ENCODE measurements at regions not wholly inside any gene's neighbourhood (a gene's known extent, or its start where the extent isn't known, plus 50 kb on each side); places are given as distances from the start of the nearest gene placed in this dataset.

DNA sequence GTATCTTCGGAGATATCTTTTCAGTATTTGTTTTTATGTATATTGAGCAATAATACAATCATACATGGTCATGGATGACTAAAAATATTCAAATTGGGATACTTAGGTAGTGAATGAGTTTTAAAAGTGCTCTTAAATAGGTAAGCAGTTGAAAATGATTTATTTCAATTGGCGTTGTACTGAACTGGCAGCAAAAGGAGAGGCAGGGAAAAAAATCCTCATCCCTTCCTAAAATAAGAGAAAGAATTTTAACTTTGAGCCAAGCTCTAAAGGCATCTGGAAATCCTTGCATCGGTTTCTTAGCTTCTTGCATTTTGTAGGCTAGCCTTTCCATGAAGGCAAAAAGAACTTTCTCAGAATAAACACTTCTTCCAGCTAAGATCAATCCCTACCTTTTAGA is 125.2 kb downstream of the MGST1 start:
- no peaks in the 10 kb centered on the region for H3K79me2 ChIP-seq (ENCODE audit: insufficient read depth, low read length)
- no peaks in the 10 kb centered on the region for H3F3A ChIP-seq (ENCODE audit: insufficient read depth, low read length)
- no peak overlapping the region for H3K27ac ChIP-seq (ENCODE audit: low read depth, low read length, poor library complexity, severe bottlenecking)
- H3K9me2 ChIP-seq (ENCODE audit: low read depth, low read length): no peaks in the 10 kb centered on the region
- no peaks in the 10 kb centered on the region for H3K27me3 ChIP-seq (ENCODE audit: insufficient read depth, low read length)
- TF ChIP-seq EZH2 (IDR thresholded peaks at IDR 0.05; ENCODE audit: borderline replicate concordance, low read length): no peak
- TF ChIP-seq, protein P1, sequence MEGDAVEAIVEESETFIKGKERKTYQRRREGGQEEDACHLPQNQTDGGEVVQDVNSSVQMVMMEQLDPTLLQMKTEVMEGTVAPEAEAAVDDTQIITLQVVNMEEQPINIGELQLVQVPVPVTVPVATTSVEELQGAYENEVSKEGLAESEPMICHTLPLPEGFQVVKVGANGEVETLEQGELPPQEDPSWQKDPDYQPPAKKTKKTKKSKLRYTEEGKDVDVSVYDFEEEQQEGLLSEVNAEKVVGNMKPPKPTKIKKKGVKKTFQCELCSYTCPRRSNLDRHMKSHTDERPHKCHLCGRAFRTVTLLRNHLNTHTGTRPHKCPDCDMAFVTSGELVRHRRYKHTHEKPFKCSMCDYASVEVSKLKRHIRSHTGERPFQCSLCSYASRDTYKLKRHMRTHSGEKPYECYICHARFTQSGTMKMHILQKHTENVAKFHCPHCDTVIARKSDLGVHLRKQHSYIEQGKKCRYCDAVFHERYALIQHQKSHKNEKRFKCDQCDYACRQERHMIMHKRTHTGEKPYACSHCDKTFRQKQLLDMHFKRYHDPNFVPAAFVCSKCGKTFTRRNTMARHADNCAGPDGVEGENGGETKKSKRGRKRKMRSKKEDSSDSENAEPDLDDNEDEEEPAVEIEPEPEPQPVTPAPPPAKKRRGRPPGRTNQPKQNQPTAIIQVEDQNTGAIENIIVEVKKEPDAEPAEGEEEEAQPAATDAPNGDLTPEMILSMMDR (IDR thresholded peaks at IDR 0.05; ENCODE audit: low read length): no peak
- no peaks in the 10 kb centered on the region for H3K36me3 ChIP-seq (ENCODE audit: insufficient read depth, low read length)
- no peak overlapping the region for H2AFZ ChIP-seq (ENCODE audit: low read length)
- no peaks in the 10 kb centered on the region for H3K9me3 ChIP-seq (ENCODE audit: low read length)
- H4K20me1 ChIP-seq (ENCODE audit: insufficient read depth, low read length): no peaks in the 10 kb centered on the region
- H3K4me2 ChIP-seq (ENCODE audit: low read length): no peak overlapping the region
- no peak overlapping the region for H3K9ac ChIP-seq (ENCODE audit: low read length)
- no peak overlapping the region for H3K4me3 ChIP-seq (ENCODE audit: low read depth, low read length, poor library complexity, severe bottlenecking)
- no peaks in the 10 kb centered on the region for H3K4me1 ChIP-seq (ENCODE audit: insufficient read depth, low read length, severe bottlenecking)

DNA sequence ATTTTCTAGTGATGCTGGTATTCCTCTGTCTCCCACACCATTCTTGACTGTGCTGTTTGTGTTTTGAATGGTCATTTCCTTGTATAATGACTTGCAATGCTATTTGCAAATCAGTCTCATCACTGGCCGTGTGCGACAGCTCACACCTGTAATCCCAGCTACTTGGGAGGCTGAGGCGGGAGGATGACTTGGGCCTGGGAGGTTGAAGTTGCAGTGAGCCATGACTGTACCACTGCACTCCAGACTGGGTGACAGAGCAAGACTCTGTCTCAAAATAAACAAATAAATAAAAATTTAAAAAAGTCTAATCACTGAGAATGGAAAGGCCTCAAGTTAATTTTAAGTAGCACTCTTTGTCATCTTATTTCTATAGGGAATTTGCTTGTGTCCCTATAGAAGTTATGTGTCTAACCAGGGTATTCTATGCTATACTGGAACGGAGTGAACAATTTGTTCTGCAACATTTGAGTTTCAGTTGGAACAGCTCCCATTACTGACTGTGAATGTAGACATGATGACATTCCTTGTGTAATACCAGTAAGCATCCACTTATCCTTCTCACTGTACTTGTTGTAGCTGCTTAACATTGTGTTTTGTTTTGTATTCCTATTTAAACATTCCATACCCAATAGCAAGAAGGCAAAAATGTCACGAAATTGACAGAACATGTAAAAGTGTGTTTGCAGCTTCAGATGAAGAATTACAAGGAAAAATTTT is 126.3 kb downstream of the MGST1 start:
- Histone ChIP-seq H3K4me1 (ENCODE audit: insufficient read depth, low read length, severe bottlenecking) (no peaks in the 10 kb centered on the region), H3K79me2 (ENCODE audit: insufficient read depth, low read length) (no peaks in the 10 kb centered on the region), H3K4me3 (ENCODE audit: low read depth, low read length, poor library complexity, severe bottlenecking) (no peak overlapping the region), H3K27ac (ENCODE audit: low read depth, low read length, poor library complexity, severe bottlenecking) (no peak overlapping the region), H2AFZ (ENCODE audit: low read length) (no peak overlapping the region), H3K4me2 (ENCODE audit: low read length) (no peak overlapping the region), H3K9ac (ENCODE audit: low read length) (no peak overlapping the region), H3K9me2 (ENCODE audit: low read depth, low read length) (no peaks in the 10 kb centered on the region), H3K36me3 (ENCODE audit: insufficient read depth, low read length) (no peaks in the 10 kb centered on the region), H3K27me3 (ENCODE audit: insufficient read depth, low read length) (no peaks in the 10 kb centered on the region), H3K9me3 (ENCODE audit: low read length) (no peaks in the 10 kb centered on the region), H4K20me1 (ENCODE audit: insufficient read depth, low read length) (no peaks in the 10 kb centered on the region), H3F3A (ENCODE audit: insufficient read depth, low read length) (no peaks in the 10 kb centered on the region)
- TF ChIP-seq, protein P1 (IDR thresholded peaks at IDR 0.05; ENCODE audit: low read length): no peak
- no peak for TF ChIP-seq EZH2 (IDR thresholded peaks at IDR 0.05; ENCODE audit: borderline replicate concordance, low read length)

DNA sequence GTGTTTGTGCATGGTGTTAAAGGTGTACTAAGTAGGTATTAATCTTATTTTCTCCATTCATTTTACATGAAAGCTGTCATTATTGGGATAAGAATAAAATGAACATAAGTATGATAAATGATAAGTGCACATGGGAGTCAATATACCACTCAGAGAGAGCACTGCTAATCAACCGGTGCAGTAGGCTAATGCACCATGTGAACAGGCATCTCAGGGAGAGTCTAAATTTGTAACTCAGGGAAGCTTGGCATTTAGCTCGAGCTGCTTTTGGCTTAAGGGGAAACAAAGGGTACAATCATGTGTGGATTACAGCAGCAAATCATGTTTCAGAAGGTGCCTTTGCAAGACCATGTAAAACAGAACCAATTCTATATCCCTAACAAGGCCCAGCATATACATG is 127.4 kb downstream of the MGST1 start:
- Histone ChIP-seq H3K36me3 (ENCODE audit: insufficient read depth, low read length) (no peaks in the 10 kb centered on the region), H2AFZ (ENCODE audit: low read length) (no peak overlapping the region), H3K27ac (ENCODE audit: low read depth, low read length, poor library complexity, severe bottlenecking) (no peak overlapping the region), H3K79me2 (ENCODE audit: insufficient read depth, low read length) (no peaks in the 10 kb centered on the region), H3K9ac (ENCODE audit: low read length) (no peak overlapping the region), H3K4me1 (ENCODE audit: insufficient read depth, low read length, severe bottlenecking) (no peaks in the 10 kb centered on the region), H3K4me2 (ENCODE audit: low read length) (no peak overlapping the region), H3K27me3 (ENCODE audit: insufficient read depth, low read length) (no peaks in the 10 kb centered on the region), H3K4me3 (ENCODE audit: low read depth, low read length, poor library complexity, severe bottlenecking) (no peak overlapping the region), H3F3A (ENCODE audit: insufficient read depth, low read length) (no peaks in the 10 kb centered on the region), H3K9me3 (ENCODE audit: low read length) (no peaks in the 10 kb centered on the region), H4K20me1 (ENCODE audit: insufficient read depth, low read length) (no peaks in the 10 kb centered on the region), H3K9me2 (ENCODE audit: low read depth, low read length) (no peaks in the 10 kb centered on the region)
- TF ChIP-seq, protein P1 (IDR thresholded peaks at IDR 0.05; ENCODE audit: low read length): no peak
- TF ChIP-seq EZH2 (IDR thresholded peaks at IDR 0.05; ENCODE audit: borderline replicate concordance, low read length): no peak

Data from OCI-LY1 (cell line).